ENCODE measurements at regions not wholly inside any gene's neighbourhood (a gene's known extent, or its start where the extent isn't known, plus 50 kb on each side); places are given as distances from the start of the nearest gene placed in this dataset.
A peak's percentile ranks its signal among the peaks of the same experiment; 100 is the strongest.
"Not testable (repeated sequence)": the region's sequence is repeated elsewhere in the genome, so short reads cannot be mapped to it uniquely, and the experiment has no call there.

DNA sequence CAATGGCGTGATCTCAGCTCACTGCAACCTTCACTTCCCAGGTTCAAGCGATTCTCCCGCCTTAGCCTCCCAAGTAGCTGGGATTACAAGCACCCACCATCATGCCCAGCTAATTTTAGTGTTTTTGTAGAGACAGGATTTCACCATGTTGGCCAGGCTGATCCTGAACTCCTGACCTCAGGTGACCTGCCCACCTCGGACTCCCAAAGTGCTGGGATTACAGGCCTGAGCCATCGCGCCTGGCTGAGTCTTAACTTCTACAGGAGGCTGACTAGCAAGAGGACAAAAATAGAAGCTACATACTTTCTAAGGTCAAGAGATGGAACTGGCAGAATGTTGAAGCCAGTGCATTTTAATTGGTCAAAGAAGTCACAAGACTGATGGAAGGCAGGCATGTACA, 2296.2 kb upstream of the RAG2 start:
- DNase-seq (ENCODE audit: low read depth), result not testable (repeated sequence)

DNA sequence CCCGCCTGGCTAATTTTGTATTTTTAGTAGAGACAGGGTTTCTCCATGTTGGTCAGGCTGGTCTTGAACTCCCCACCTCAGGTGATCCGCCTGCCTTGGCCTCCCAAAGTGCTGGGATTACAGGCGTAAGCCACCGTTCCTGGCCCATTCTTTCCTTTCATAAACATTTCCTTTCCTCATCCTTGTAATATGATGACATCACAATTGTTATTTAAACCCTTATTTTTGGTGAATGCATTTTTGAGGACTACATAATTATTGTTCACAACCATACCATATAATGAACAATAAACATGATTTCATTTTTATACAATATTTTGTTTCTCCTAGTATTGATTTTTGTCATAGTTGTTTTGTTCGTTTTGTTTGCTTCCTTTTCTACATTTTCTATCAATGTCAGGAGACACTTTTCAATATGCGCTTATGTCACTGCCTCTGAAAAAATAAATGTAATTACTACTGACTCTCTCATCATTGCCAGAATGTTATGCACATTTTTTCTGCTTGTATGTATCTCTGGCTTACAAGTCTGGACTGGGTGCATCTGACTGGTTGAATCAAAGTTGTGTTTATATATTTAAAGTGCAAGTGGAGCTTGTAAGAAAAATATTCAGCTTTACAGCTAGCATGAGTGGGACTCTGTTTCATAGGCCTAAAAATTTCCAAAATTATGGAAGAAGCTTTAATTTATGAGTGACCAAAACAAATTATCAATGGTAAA, 2286.3 kb upstream of the RAG2 start:
- no peak for DNase-seq (ENCODE audit: low read depth)

DNA sequence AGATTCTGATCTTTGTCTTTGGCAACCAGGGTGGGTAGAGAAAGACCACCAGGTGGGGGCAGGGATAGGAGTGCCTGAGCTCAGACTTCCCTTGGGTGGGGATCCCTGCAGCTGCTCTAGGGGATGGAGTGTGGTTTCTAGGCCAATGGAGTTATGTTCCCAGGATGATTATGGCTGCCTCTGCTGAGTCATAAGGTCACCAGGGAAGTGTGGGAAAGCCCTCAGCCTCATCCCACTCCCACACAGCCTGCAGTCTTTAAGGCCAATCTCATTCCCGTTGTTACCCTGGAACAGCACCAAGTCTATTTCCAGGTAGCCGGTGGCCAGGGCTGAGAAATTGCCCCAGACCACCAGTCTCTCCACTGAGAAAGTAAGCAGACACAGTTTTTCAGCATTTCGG, 2269.3 kb upstream of the RAG2 start:
- DNase-seq (ENCODE audit: low read depth), result no peak

DNA sequence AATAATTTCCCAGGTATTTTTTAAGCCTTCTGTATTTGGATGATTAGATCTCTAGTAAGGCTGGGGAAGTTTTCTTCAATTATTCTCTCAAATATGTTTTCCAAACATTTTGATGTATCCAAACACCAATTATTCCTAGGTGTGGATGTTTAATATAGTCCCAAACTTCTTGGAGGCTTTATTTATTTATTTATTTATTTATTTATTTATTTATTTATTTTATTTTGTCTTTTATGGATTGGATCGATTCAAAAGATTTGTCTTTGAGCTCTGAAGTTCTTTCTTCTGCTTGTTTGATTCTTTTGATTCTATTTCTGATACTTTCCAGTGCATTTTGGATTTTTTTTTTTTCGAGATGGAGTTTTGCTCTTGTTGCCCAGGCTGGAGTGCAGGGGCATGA, 2267.9 kb upstream of the RAG2 start:
- no peak for DNase-seq (ENCODE audit: low read depth)

DNA sequence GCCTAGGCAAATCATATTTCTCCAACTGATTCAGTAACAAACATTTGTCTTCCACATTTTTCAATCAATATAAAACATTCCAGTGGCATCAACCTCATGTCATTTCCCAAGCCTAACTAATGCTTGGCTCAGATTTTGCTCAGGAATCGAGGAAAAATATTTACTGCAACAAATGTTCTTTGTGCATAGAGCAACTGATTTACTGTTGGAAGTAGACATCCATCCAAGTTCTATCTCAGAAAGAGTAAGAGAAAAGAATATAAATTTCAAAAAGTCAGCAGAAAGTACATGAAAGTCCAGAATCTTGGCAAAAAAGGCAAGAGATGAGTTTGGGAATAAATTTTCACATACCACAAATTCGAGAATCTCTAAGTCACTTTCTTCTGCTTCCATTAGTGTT, 2245.0 kb upstream of the RAG2 start:
- no peak for DNase-seq (ENCODE audit: low read depth)

DNA sequence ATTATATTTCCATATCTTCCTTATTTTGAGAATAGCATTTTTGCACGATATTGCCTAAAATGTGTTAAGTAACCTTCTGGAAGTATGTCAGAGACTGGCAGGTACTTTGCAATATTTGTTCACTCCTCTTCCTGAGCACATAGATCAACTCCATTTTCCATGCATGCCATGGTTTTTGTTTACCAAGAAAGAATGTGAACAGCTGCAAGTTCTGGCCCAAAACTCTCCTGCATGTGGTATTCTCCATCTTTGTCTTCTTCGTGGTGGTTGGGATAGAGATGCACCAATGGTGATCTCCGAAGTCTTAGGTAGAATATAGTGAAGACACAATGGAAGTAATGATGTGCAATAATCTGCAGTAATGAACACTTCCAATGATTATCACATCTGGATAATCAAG, 2241.0 kb upstream of the RAG2 start:
- DNase-seq (ENCODE audit: low read depth), result no peak

DNA sequence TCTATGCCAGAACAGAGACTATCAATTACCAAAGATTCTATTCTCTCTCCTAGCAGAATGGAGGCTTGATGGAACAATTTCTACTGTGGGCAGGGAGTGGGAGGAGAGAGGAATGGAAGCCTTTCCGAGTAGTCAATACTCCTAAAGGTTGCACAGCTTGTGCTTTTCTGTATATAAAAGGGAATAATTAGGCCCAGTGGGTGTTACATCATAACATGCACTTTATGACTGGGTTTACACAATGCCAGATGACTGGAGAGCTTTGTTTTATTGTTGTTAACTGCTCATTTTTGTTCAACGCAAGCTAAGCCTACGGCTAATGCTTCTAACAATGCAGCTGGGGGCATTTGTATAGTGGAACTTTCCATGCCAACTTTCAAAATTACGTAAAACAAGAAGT, 2237.9 kb upstream of the RAG2 start:
- DNase-seq (ENCODE audit: low read depth), result no peak

DNA sequence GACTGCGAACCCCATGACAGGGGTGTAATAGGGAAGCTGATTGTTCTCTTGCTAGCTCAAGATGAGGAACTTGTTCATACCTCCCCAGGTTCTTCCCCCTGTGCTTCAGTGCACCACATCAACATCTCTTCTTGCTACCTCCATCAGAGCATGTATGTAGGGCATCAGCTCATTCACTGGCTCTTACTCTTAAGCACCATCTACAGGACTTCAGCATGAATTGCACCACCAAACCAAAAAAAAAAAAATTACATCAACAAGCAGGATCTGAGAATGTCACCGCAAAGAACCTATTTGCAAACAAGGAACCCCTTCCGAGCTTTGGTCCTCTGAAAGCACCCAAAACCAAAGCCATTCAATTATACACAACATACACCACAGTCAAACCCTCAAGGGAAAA, 2226.5 kb upstream of the RAG2 start:
- DNase-seq (ENCODE audit: low read depth), result no peak

DNA sequence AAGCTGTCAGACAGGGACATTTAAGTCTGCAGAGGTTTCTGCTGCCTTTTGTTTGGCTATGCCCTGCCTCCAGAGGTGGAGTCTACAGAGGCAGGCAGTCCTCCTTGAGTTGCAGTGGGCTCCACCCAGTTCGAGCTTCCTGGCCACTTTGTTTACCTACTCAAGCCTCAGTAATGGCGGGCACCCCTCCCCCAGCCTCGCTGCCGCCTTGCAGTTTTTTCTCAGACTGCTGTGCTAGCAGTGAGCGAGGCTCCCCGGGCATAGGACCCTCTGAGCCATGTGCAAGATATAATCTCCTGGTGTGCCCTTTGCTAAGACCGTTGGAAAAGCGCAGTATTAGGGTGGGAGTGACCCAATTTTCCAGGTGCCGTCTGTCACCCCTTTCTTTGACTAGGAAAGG, 2223.8 kb upstream of the RAG2 start:
- not testable (repeated sequence) for DNase-seq (ENCODE audit: low read depth)

DNA sequence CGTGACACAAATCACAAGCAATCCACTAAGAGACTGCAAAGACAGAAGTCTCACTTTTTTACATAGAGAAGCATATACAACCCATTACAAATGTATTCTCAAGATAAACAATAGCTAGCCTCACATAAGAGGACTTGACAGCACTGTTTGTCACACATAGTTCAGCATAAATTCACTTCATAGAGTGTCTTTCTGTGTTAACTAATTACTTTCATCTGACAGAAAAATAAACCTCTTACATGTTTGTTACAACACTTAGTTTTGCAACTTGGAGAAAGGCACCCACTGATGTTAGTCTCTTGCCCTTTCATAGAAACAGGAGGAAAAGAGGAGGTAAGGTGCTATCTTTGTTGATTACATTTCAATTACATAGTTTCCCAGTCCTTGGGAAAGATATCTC, 2221.9 kb upstream of the RAG2 start:
- no peak for DNase-seq (ENCODE audit: low read depth)

DNA sequence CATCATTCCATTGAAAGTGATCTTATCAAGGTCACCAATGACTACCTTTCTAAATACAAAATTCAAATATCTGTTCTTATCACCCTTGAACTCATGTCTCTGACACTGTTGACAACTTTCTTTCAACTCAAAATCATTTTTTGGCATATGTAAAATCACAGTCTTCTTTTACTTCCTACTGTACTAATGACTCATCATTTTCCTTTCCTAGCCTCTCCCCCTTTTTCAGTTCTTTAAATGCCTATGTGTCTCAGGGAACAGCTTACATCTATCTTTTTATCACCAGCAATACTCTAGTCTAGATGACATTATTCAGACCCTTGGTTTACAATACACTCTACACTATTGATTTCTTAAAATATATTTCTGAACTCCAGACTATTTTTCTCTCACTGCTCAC, 2220.7 kb upstream of the RAG2 start:
- no peak for DNase-seq (ENCODE audit: low read depth)

DNA sequence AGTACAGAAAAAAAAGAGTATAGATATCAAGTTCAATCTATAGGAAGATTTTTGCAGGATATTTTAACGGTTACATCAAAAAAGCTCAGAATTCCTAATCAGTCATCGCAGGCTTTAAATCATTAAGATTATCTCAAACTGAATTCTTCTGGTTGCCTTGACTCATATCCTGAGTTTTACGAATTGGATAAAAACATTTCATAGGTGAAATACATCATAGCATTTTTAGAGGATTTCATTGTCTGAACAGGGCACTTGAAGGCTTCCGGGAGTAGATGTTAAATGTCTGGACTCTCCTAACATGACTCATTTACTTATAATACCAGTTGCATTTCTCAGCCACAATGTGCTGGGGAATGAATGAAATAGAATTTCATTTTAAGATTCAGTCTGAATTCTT, 2216.6 kb upstream of the RAG2 start:
- peak; percentile 92 for DNase-seq (ENCODE audit: low read depth)

DNA sequence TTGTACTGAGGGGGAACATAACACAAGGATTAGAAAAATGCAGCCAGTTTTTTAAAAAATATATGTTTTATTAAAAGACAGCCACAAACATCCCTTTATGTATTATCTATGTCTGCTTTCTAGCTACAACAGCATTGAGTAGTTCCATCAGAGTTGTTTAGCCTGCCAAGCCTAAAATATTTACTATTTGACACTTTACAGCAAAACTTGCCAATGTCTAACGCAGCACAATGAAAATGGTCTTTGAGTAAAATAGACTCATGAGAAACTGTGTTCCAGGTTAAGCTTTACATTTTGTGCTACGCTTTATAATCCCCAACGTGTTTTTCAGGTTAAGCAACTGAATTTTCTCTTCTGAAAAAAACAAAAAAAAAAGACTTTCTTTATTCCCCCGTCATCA, 2211.5 kb upstream of the RAG2 start:
- DNase-seq (ENCODE audit: low read depth), result no peak

DNA sequence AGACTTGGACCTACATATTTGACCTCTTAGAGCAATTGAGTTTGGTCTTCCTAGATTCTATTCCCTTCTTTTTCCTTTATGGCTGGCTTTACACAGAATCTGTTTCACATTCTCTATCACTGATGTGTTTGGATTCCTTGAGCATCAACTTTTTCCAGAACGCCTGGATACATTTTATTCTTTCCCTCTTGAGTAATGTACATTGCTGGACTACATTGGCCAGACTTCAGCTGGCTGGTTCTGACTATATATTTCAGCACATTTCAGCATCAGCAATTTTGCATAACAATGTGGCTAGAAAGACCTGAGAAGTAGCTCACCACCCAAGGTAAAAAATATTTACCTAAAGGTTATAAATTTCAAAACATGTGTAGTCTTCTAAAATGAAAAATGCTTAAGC, 2198.2 kb upstream of the RAG2 start:
- no peak for DNase-seq (ENCODE audit: low read depth)

DNA sequence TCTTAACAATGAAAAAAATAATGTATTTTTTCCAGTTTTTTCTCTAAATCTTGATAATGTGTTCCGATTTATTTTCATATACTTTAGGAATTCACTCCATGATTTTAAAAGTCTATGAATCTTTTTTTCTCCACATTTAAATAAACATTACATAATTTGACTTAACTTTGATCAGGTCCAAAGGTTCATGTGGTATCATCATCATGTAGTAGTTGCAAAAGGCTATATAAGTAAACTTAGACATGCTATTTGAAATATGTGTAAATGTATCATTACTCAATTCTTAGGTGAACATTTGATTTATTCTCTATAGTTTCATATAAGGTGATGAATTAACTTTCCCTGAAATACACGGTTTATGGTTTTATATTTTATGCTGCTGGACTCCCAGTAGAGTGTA, 2197.0 kb upstream of the RAG2 start:
- no peak for DNase-seq (ENCODE audit: low read depth)

DNA sequence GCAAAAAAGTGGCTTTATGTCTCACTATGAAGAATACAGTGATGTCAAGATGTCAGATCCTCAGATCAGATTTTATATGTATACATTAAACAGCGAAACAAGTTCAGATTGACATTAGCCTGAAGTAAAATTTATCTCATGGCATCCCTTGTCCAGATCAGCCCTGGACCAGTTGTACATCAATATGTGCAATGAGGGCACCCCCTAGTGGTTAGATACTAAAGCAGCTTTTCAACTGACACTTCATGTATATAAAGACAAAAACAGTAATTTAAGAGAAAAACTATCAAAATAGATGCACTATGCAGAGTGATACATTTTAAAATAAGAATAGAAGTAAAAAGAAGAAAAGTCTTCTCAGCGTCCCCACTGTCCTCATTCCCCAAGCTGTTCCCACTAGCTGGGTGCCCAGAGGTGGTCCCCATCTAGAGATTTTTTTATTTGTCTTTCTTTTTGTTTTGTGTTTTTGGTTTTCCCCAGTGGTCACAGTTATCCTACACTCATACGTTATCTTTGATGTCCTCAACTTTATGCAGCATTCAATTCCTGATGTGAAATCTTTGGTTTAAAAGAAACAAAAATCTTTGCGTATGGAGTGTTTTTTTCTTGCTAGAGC, 2193.4 kb upstream of the RAG2 start:
- peak; percentile 43 for DNase-seq (ENCODE audit: low read depth)

DNA sequence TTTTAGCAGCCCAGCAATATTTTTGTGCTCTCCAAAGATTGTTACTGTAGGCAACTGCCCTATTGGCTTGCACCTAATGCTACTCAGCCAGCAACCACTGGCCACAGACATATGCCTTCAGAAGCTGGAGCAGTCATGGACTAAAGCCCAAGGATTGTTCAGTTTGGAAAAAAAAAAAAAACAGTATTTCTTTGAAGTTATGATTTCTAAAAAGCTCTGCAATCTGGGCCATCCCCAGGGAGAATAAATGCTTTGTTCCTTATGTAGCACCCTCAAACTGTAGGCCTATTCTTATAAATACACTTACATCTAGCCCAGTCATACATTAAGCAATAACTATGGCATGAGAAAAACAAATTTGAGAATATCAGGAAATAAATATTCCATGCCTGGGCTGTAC, 2190.5 kb upstream of the RAG2 start:
- no peak for DNase-seq (ENCODE audit: low read depth)

DNA sequence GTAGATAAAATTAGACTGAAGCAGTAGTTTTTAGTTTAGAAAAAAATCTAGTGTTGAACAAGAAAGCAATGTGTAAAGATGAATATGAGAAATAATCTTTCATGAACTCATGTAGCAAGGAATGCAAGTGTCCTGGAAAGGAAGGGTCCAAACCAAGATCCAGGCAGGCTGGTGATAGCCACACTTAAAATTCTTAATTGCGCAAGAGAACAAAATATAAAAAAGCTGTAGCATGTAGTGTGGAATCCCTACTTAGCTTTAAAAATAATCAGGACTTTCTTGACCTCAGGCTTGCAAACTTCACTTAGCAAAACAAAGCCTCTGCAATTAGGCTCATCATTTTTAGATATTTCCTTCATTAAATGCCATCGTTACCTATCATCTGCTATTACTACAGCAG, 2186.1 kb upstream of the RAG2 start:
- no peak for DNase-seq (ENCODE audit: low read depth)

DNA sequence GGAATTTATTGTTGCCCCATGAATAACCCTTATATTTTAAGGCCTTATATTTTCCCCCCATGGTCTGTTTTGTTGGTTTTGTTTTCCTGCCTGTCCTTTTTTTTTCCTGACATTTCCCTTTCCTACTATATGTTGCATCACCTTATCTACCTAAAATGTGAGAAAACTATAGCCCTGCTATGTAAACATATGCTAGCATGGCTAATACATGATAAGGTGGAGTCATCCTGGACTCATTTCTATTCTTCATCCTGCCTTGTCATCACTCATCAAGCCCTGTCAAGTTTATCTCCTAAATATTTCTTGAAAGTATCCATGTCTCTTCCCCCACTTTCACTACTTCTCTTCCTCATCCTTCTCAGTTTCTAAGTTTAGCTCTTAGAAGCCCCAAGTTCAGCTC, 2168.8 kb upstream of the RAG2 start:
- DNase-seq (ENCODE audit: low read depth), result no peak

DNA sequence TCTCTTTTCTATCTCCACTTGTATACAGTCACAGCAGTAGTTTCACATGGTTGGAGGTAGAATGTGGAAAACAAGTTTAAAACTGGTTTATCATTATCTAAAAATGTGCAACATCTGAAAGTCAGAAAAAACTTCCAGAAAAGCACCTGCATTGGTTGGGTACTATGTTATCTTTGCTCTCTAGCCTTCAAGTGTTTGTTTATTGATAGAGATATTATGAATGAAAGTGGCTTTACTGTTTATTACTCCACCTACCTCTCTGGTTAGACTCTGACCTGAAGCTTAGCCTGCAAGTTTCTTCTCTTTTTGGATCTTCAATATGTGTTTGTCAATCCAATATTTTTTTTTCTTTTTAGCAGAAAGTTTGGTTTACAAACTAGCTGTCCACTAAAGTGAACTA, 2161.4 kb upstream of the RAG2 start:
- DNase-seq (ENCODE audit: low read depth), result no peak

DNA sequence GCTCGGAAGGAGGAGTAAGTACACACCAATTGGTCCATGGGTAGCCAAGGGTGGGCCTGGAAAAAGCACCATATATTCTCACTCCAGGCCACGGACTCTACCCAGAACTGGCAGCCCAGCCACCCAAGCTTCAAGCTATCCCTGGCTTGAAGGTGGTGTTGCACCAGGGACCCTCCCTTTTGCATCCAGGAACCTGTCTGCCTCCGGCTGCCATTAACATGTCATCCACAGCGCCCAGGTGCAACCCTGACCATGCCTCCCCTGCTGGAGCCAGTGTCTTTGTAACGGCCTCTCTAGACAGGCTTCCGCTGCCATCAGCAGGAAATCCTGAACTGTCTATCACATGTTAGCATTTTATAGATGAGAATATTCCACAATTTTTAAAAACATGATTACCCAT, 2158.5 kb upstream of the RAG2 start:
- no peak for DNase-seq (ENCODE audit: low read depth)

DNA sequence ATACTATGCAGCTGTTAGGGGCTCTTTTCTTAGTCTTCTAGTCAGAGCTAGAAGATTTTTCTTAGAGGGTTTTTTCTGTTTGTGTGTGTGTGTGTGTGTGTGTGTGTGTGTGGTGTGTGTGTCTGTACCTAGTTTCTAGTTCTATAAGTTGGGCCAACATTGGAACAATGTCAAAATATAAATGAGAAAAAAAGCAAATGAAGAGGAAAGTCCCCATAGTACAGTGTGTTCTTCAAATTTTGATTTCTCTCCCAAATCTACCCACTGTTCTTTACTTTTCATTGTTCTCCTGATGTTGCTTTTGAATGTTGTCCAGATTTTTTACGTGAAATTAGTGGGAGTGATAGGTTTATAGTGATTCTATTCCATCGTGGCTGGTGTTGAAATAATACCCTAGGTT, 2153.4 kb upstream of the RAG2 start:
- no peak for DNase-seq (ENCODE audit: low read depth)

DNA sequence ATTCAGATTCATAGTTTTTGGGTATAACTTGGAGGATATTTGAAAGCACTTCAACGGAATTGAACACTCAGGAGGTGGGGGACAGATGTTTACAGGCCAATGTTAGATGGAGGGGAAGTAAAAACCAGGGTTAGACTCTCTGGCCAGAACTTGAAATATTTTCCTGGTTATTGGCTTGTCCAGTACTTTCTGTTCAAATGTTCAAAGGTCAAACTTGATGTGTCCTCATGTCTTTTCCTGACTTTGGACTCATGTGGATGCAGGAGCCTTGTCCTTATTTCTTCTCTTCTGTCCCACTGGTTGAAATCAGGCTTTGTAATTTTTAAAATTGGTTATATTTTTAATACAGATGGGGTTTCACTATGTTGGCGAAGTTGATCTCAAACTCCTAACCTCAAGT, 2148.5 kb upstream of the RAG2 start:
- not testable (repeated sequence) for DNase-seq (ENCODE audit: low read depth)

DNA sequence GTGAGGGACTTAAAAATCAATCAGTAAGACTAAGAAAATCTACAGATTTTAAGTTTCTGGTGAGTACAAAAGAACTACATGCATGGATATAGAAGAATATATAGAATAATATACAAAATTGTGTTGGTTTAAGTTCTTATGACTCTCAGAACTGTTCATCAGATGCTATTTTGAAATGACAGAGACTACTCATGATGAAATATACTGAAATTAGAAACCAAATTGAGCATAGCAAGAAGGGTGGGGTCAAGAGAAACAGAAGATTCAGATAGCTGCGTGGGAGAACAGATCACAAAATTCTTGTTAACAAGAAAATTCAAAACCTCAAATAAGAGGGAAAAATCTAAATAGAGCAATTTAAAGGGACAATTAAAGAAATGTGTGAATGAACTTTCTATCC, 2125.3 kb upstream of the RAG2 start:
- DNase-seq (ENCODE audit: low read depth), result no peak
